ENCODE measurements at regions not wholly inside any gene's neighbourhood (a gene's known extent, or its start where the extent isn't known, plus 50 kb on each side); places are given as distances from the start of the nearest gene placed in this dataset.
A peak's percentile ranks its signal among the peaks of the same experiment; 100 is the strongest.

GRCh38 chr12:78455991-78456390, 408.6 kb upstream of the SYT1 start:
- FAIRE-seq (no peak), DNase-seq (ENCODE audit: insufficient read length, low spot score) (no peak)
- no peak for TF ChIP-seq POLR2AphosphoS5 (IDR thresholded peaks at IDR 0.05; ENCODE audit: low read depth, low read length)
- TF ChIP-seq SPI1 (IDR thresholded peaks at IDR 0.05; ENCODE audit: low read depth, low read length), result no peak
- no peak for TF ChIP-seq POLR2A (IDR thresholded peaks at IDR 0.05; ENCODE audit: low read depth, low read length)
- TF ChIP-seq POU2F2 (IDR thresholded peaks at IDR 0.05; ENCODE audit: low read depth, low read length), result no peak
- no peak for TF ChIP-seq TAF1 (IDR thresholded peaks at IDR 0.05; ENCODE audit: low read depth, low read length)
- no peak for TF ChIP-seq PAX5 (IDR thresholded peaks at IDR 0.05; ENCODE audit: insufficient read depth, low read length, severe bottlenecking)

- peak; percentile 3 for DNase-seq (ENCODE audit: insufficient read length, low spot score)
- TF ChIP-seq SPI1 (IDR thresholded peaks at IDR 0.05; ENCODE audit: low read depth, low read length) (peak; percentile 91), POLR2A (IDR thresholded peaks at IDR 0.05; ENCODE audit: low read depth, low read length) (no peak), POU2F2 (IDR thresholded peaks at IDR 0.05; ENCODE audit: low read depth, low read length) (no peak)
- no peak for FAIRE-seq
These were observed 406.6 kb upstream of the SYT1 start for GRCh38 chr12:78457938-78458337.

GRCh38 chr12:78470354-78471195, 394.0 kb upstream of the SYT1 start:
- FAIRE-seq, result no peak
- no peak for DNase-seq (ENCODE audit: insufficient read length, low spot score)

GRCh38 chr12:78473136-78473535, 391.4 kb upstream of the SYT1 start:
- FAIRE-seq (no peak), DNase-seq (ENCODE audit: insufficient read length, low spot score) (no peak)
- TF ChIP-seq POLR2A (IDR thresholded peaks at IDR 0.05; ENCODE audit: low read depth, low read length) (no peak), TAF1 (IDR thresholded peaks at IDR 0.05; ENCODE audit: low read depth, low read length) (no peak), SPI1 (IDR thresholded peaks at IDR 0.05; ENCODE audit: low read depth, low read length) (no peak), POLR2AphosphoS5 (IDR thresholded peaks at IDR 0.05; ENCODE audit: low read depth, low read length) (no peak), PAX5 (IDR thresholded peaks at IDR 0.05; ENCODE audit: insufficient read depth, low read length, severe bottlenecking) (no peak), POU2F2 (IDR thresholded peaks at IDR 0.05; ENCODE audit: low read depth, low read length) (no peak)

More at GRCh38 chr12:78470354-78471195, 394.0 kb upstream of the SYT1 start:
- TF ChIP-seq POLR2AphosphoS5 (IDR thresholded peaks at IDR 0.05; ENCODE audit: low read depth, low read length), result no peak
- no peak for TF ChIP-seq SPI1 (IDR thresholded peaks at IDR 0.05; ENCODE audit: low read depth, low read length)
- TF ChIP-seq PAX5 (IDR thresholded peaks at IDR 0.05; ENCODE audit: insufficient read depth, low read length, severe bottlenecking), result no peak
- TF ChIP-seq TAF1 (IDR thresholded peaks at IDR 0.05; ENCODE audit: low read depth, low read length), result no peak
- no peak for TF ChIP-seq POU2F2 (IDR thresholded peaks at IDR 0.05; ENCODE audit: low read depth, low read length)
- no peak for TF ChIP-seq POLR2A (IDR thresholded peaks at IDR 0.05; ENCODE audit: low read depth, low read length)

- DNase-seq (ENCODE audit: insufficient read length, low spot score) (no peak), FAIRE-seq (no peak)
- TF ChIP-seq POLR2AphosphoS5 (IDR thresholded peaks at IDR 0.05; ENCODE audit: low read depth, low read length) (no peak), SPI1 (IDR thresholded peaks at IDR 0.05; ENCODE audit: low read depth, low read length) (no peak), POU2F2 (IDR thresholded peaks at IDR 0.05; ENCODE audit: low read depth, low read length) (no peak), TAF1 (IDR thresholded peaks at IDR 0.05; ENCODE audit: low read depth, low read length) (no peak), PAX5 (IDR thresholded peaks at IDR 0.05; ENCODE audit: insufficient read depth, low read length, severe bottlenecking) (no peak), POLR2A (IDR thresholded peaks at IDR 0.05; ENCODE audit: low read depth, low read length) (no peak)
These were observed 391.0 kb upstream of the SYT1 start for GRCh38 chr12:78473561-78473960.

- TF ChIP-seq POU2F2 (IDR thresholded peaks at IDR 0.05; ENCODE audit: low read depth, low read length), result no peak
- no peak for TF ChIP-seq PAX5 (IDR thresholded peaks at IDR 0.05; ENCODE audit: insufficient read depth, low read length, severe bottlenecking)
- no peak for TF ChIP-seq POLR2A (IDR thresholded peaks at IDR 0.05; ENCODE audit: low read depth, low read length)
- TF ChIP-seq SPI1 (IDR thresholded peaks at IDR 0.05; ENCODE audit: low read depth, low read length), result no peak
- no peak for TF ChIP-seq POLR2AphosphoS5 (IDR thresholded peaks at IDR 0.05; ENCODE audit: low read depth, low read length)
- DNase-seq (ENCODE audit: insufficient read length, low spot score) (no peak), FAIRE-seq (no peak)
These were observed 380.7 kb upstream of the SYT1 start for GRCh38 chr12:78483767-78484315.

- DNase-seq (ENCODE audit: insufficient read length, low spot score), result no peak
- FAIRE-seq, result no peak
- no peak for TF ChIP-seq TAF1 (IDR thresholded peaks at IDR 0.05; ENCODE audit: low read depth, low read length)
- TF ChIP-seq SPI1 (IDR thresholded peaks at IDR 0.05; ENCODE audit: low read depth, low read length), result no peak
- TF ChIP-seq POLR2A (IDR thresholded peaks at IDR 0.05; ENCODE audit: low read depth, low read length), result no peak
- no peak for TF ChIP-seq PAX5 (IDR thresholded peaks at IDR 0.05; ENCODE audit: insufficient read depth, low read length, severe bottlenecking)
- TF ChIP-seq POU2F2 (IDR thresholded peaks at IDR 0.05; ENCODE audit: low read depth, low read length), result no peak
- TF ChIP-seq POLR2AphosphoS5 (IDR thresholded peaks at IDR 0.05; ENCODE audit: low read depth, low read length), result no peak
These were observed 374.6 kb upstream of the SYT1 start for GRCh38 chr12:78489990-78490389.

GRCh38 chr12:78490861-78491260, 373.7 kb upstream of the SYT1 start:
- DNase-seq (ENCODE audit: insufficient read length, low spot score) (no peak), FAIRE-seq (no peak)
- TF ChIP-seq TAF1 (IDR thresholded peaks at IDR 0.05; ENCODE audit: low read depth, low read length), result no peak
- TF ChIP-seq POU2F2 (IDR thresholded peaks at IDR 0.05; ENCODE audit: low read depth, low read length), result no peak
- no peak for TF ChIP-seq SPI1 (IDR thresholded peaks at IDR 0.05; ENCODE audit: low read depth, low read length)
- TF ChIP-seq POLR2AphosphoS5 (IDR thresholded peaks at IDR 0.05; ENCODE audit: low read depth, low read length), result no peak

GRCh38 chr12:78494911-78495310, 369.7 kb upstream of the SYT1 start:
- TF ChIP-seq POLR2AphosphoS5 (IDR thresholded peaks at IDR 0.05; ENCODE audit: low read depth, low read length), result no peak
- TF ChIP-seq POU2F2 (IDR thresholded peaks at IDR 0.05; ENCODE audit: low read depth, low read length), result no peak
- TF ChIP-seq POLR2A (IDR thresholded peaks at IDR 0.05; ENCODE audit: low read depth, low read length), result no peak
- TF ChIP-seq PAX5 (IDR thresholded peaks at IDR 0.05; ENCODE audit: insufficient read depth, low read length, severe bottlenecking), result no peak
- TF ChIP-seq TAF1 (IDR thresholded peaks at IDR 0.05; ENCODE audit: low read depth, low read length), result no peak
- TF ChIP-seq SPI1 (IDR thresholded peaks at IDR 0.05; ENCODE audit: low read depth, low read length), result no peak
- no peak for DNase-seq (ENCODE audit: insufficient read length, low spot score)
- FAIRE-seq, result no peak

Data from GM12891 (cell line).